GM12872 (cell line): ENCODE measurements at regions not wholly inside any gene's neighbourhood (a gene's known extent, or its start where the extent isn't known, plus 50 kb on each side); places are given as distances from the start of the nearest gene placed in this dataset.

ENCODE experiments used
- TF ChIP-seq, protein P1 (sequence below): IDR thresholded peaks from 3 replicates; pipeline ENCODE4 v1.5.1; 2011; ENCODE audit warnings: low read depth, mild to moderate bottlenecking, low read length, moderate library complexity; ENCODE audit not compliant: insufficient read depth

GRCh38 chr13:111511805-111512504 lies 191.5 kb downstream of the TEX29 start:
- TF ChIP-seq, protein P1, sequence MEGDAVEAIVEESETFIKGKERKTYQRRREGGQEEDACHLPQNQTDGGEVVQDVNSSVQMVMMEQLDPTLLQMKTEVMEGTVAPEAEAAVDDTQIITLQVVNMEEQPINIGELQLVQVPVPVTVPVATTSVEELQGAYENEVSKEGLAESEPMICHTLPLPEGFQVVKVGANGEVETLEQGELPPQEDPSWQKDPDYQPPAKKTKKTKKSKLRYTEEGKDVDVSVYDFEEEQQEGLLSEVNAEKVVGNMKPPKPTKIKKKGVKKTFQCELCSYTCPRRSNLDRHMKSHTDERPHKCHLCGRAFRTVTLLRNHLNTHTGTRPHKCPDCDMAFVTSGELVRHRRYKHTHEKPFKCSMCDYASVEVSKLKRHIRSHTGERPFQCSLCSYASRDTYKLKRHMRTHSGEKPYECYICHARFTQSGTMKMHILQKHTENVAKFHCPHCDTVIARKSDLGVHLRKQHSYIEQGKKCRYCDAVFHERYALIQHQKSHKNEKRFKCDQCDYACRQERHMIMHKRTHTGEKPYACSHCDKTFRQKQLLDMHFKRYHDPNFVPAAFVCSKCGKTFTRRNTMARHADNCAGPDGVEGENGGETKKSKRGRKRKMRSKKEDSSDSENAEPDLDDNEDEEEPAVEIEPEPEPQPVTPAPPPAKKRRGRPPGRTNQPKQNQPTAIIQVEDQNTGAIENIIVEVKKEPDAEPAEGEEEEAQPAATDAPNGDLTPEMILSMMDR = no peak

- TF ChIP-seq, protein P1 = no peak
These were observed 192.3 kb downstream of the TEX29 start for GRCh38 chr13:111512707-111513106.

DNA sequence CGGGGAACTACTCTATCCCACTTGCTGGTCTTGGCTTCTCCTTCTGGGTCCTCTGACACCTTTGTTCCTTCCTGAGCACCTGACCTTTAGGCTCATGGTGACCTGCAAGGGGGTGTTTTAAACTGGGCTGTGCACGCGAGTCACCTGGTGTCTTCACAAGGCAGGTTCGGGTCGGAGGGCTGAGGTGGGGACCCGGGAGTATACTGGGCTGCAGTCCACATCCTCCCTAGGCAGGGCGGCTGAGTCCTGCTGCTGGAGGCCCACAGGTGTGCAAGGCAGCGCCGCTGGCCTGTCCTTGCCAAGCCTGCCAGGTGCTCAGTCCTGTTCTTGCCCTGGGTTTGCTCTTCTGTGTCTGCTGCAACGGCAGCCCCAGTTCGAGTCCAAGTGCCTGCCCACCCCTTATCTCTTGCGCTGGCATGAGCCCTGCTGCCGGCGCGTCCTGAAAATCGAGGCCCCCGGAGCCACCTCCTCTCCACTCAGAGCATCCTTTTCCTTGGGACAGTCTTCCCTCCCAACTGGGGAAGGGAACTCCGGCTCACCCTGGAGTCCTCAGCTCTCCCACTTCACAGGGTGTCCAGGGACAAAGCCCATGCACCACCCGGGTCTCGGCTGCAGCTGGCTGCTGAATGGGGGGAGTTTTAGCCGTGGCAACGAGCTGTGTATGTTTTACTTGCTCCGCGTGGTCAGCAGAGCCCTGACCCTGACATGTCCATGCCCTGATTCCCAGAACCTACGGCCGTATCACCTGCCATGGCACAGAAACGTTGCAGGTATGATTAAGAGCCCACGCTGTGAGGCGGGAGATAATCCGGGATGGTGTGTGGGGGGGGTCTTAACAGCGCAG lies 193.5 kb downstream of the TEX29 start:
- TF ChIP-seq, protein P1 = no peak

- TF ChIP-seq, protein P1 = no peak
These were observed 194.3 kb downstream of the TEX29 start for GRCh38 chr13:111514610-111515306.

- TF ChIP-seq, protein P1 = no peak
These were observed 194.8 kb downstream of the TEX29 start for GRCh38 chr13:111515307-111515617.

GRCh38 chr13:111515635-111516034 lies 195.2 kb downstream of the TEX29 start:
- TF ChIP-seq, protein P1 = no peak

DNA sequence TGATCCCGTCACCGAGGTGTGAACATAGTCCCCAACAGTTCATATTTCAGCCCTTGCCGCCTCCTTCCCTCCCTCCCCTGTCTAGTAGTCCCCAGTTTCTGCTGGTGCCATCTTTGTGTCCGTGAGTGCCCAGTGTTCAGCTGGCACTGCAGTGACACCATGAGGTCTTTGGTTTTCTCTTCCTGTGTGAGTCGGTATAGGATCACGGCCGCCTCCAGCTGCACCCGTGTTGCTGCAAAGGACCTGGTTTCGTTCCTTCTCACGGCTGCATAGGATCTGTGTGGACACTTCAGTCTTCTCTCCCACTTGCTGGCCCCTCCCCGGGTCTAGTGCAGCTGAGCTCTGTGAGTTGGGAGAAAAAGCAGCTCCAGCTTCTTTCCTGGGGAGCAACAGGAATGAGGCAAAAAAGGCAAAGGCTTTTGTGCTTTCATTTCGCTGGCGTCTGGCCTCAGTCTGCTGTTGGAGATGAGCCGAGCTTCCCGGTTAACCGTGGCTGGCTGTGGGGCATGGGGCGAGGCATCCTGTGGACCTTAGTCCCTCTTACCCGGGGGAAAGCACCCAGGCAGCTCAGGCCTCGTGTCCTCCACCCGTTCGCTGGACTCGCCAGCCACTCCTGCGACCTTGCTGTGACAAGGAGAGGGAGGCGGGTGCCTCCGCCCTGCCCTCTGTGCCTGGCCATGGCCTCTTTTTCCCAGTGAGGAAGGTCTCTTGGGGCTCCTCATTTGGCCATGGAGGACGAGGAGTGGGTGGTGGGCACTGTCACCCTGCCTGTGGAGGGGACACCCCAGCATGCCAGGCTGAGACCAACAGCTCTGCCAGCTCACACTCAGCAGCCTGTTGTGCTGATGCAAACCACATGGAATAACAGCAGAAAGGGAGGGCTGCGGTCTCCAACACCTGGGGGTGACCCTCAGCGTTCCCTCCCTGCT lies 196.5 kb downstream of the TEX29 start:
- TF ChIP-seq, protein P1 = no peak
